HEK293 (cell line): ENCODE measurements at regions not wholly inside any gene's neighbourhood (a gene's known extent, or its start where the extent isn't known, plus 50 kb on each side); places are given as distances from the start of the nearest gene placed in this dataset.

Experiments used
- CTCF ChIA-PET: fragments of 350-600 bp; formaldehyde crosslinking; extraction: SDS; loops from one replicate; lab custom pipeline; 2021; ENCODE audit warnings: antibody characterized with exemption; lab: Yijun Ruan, JAX
- POLR2A ChIA-PET: fragments of 300-600 bp; formaldehyde crosslinking; extraction: SDS; loops from one replicate; lab custom pipeline; 2020; ENCODE audit warnings: antibody characterized with exemption, inconsistent platforms; lab: Yijun Ruan, JAX
- H3K27ac ChIP-seq: fragments of 200-500 bp; sonication (Bioruptor generic); 2 replicates; pipeline ENCODE4 v1.5.1; 2014; ENCODE audit warnings: low read depth, low read length, control low read depth, inconsistent platforms; ENCODE audit errors: extremely low read depth
- H3K36me3 ChIP-seq, 2 experiments: fragments of 200-500 bp in 1 of 2; sonication (Bioruptor generic) in 1 of 2; 1 replicate in 1 of 2; 2 replicates in 1 of 2; pipeline ENCODE4 v1.5.1; 2014 to 2017; ENCODE audit warnings: inconsistent platforms in 2 of 2, low read length in 2 of 2; ENCODE audit not compliant: control insufficient read depth in 2 of 2, insufficient read depth in 1 of 2
- H3K4me1 ChIP-seq: fragments of 200-500 bp; sonication (Bioruptor generic); 2 replicates; pipeline ENCODE4 v1.5.1; 2014; ENCODE audit warnings: mild to moderate bottlenecking, low read length, inconsistent platforms; ENCODE audit not compliant: control insufficient read depth, insufficient read depth
- H3K4me3 ChIP-seq: 2 replicates; pipeline ENCODE4 v1.5.1; 2011; ENCODE audit warnings: low read depth, mild to moderate bottlenecking, control low read depth, low read length, moderate library complexity
- H3K9me3 ChIP-seq: fragments of 200-500 bp; sonication (Bioruptor generic); 2 replicates; pipeline ENCODE4 v1.5.1; 2014; ENCODE audit warnings: low read depth, low read length, inconsistent platforms; ENCODE audit not compliant: control insufficient read depth, insufficient read depth
- BCL11B ChIP-seq: fragments of 450-650 bp; formaldehyde crosslinking; IDR thresholded peaks from 2 replicates; pipeline ENCODE4 v1.5.1; 2016; ENCODE audit warnings: low read depth, missing biosample characterization, missing genetic modification characterization
- EGR2 ChIP-seq: fragments of 450-650 bp; formaldehyde crosslinking; IDR thresholded peaks from 2 replicates; pipeline ENCODE4 v1.5.1; 2016; ENCODE audit warnings: low read depth, missing biosample characterization, missing genetic modification characterization
- OVOL3 ChIP-seq: fragments of 450-650 bp; formaldehyde crosslinking; IDR thresholded peaks from 2 replicates; pipeline ENCODE4 v1.5.1; 2016; ENCODE audit warnings: missing biosample characterization, missing genetic modification characterization
- TCF7L2 ChIP-seq: IDR thresholded peaks from 2 replicates; pipeline ENCODE4 v1.6.1; 2011; ENCODE audit warnings: low read depth, mild to moderate bottlenecking, inconsistent platforms, low read length, moderate library complexity, borderline replicate concordance
- WT1 ChIP-seq: fragments of 450-650 bp; formaldehyde crosslinking; IDR thresholded peaks from 2 replicates; pipeline ENCODE4 v1.5.1; 2016; ENCODE audit warnings: missing biosample characterization, missing genetic modification characterization
- ZFP3 ChIP-seq: fragments of 450-650 bp; formaldehyde crosslinking; IDR thresholded peaks from 2 replicates; pipeline ENCODE4 v1.5.1; 2016; ENCODE audit warnings: low read depth, missing biosample characterization, missing genetic modification characterization
- ZNF10 ChIP-seq: fragments of 450-650 bp; formaldehyde crosslinking; IDR thresholded peaks from 2 replicates; pipeline ENCODE4 v1.5.1; 2017; ENCODE audit warnings: missing biosample characterization, missing genetic modification characterization
- ZNF132 ChIP-seq: fragments of 450-650 bp; formaldehyde crosslinking; IDR thresholded peaks from 2 replicates; pipeline ENCODE4 v1.5.1; 2017; ENCODE audit warnings: missing biosample characterization, missing genetic modification characterization, borderline replicate concordance
- ZNF157 ChIP-seq: fragments of 450-650 bp; formaldehyde crosslinking; IDR thresholded peaks from 2 replicates; pipeline ENCODE4 v1.5.1; 2016; ENCODE audit warnings: missing biosample characterization, missing genetic modification characterization
- ZNF341 ChIP-seq: fragments of 450-650 bp; formaldehyde crosslinking; IDR thresholded peaks from 2 replicates; pipeline ENCODE4; 2016; ENCODE audit warnings: low read depth, missing biosample characterization, missing genetic modification characterization
- ZNF404 ChIP-seq: fragments of 450-650 bp; formaldehyde crosslinking; IDR thresholded peaks from 2 replicates; pipeline ENCODE4 v1.5.1; 2017; ENCODE audit warnings: missing biosample characterization, missing genetic modification characterization
- ZNF549 ChIP-seq: fragments of 450-650 bp; IDR thresholded peaks from 2 replicates; pipeline ENCODE4 v1.5.1; 2018; ENCODE audit warnings: missing biosample characterization, missing genetic modification characterization, mild to moderate bottlenecking, inconsistent platforms, moderate library complexity
- ZNF600 ChIP-seq: fragments of 450-650 bp; formaldehyde crosslinking; IDR thresholded peaks from 2 replicates; pipeline ENCODE4 v1.5.1; 2016; ENCODE audit warnings: missing biosample characterization, missing genetic modification characterization
- ZNF623 ChIP-seq: fragments of 450-650 bp; formaldehyde crosslinking; IDR thresholded peaks from 2 replicates; pipeline ENCODE4 v1.5.1; 2016; ENCODE audit warnings: missing biosample characterization, missing genetic modification characterization
- ZNF629 ChIP-seq: fragments of 450-650 bp; formaldehyde crosslinking; IDR thresholded peaks from 2 replicates; pipeline ENCODE4 v1.5.1; 2017; ENCODE audit warnings: missing biosample characterization, missing genetic modification characterization
- ZNF654 ChIP-seq: fragments of 450-650 bp; formaldehyde crosslinking; IDR thresholded peaks from 2 replicates; pipeline ENCODE4 v1.5.1; 2016; ENCODE audit warnings: low read depth, missing biosample characterization, missing genetic modification characterization
- ZNF670 ChIP-seq: fragments of 450-650 bp; formaldehyde crosslinking; IDR thresholded peaks from 2 replicates; pipeline ENCODE4 v1.5.1; 2016; ENCODE audit warnings: missing biosample characterization, missing genetic modification characterization, low read depth
- ZNF747 ChIP-seq: fragments of 450-650 bp; formaldehyde crosslinking; IDR thresholded peaks from 2 replicates; pipeline ENCODE4 v1.5.1; 2016; ENCODE audit warnings: missing biosample characterization, missing genetic modification characterization
- ZNF837 ChIP-seq: fragments of 450-650 bp; formaldehyde crosslinking; IDR thresholded peaks from 2 replicates; pipeline ENCODE4 v1.5.1; 2016; ENCODE audit warnings: missing biosample characterization, missing genetic modification characterization
- ZSCAN4 ChIP-seq: fragments of 450-650 bp; formaldehyde crosslinking; IDR thresholded peaks from 2 replicates; pipeline ENCODE4 v1.5.1; 2017; ENCODE audit warnings: missing biosample characterization, missing genetic modification characterization

DNA sequence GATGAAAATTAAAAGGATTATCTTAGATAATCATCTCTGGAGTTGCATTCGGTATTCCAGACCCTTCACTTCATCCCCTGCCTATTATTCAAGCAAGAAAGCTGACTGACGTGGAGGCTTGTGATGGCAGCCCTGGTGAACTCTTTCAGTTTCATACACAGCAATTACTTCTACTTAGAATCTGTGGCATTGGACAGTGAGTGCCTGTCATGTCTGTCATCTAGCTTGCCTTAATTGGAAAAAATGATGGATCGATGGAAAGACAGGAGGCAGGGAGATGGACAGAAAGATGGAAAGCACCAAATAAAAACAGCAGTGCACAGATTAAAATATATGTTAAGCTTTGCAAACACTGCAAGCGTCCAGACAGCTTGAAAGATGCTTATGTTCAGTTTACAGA is 1371.0 kb upstream of the CDH6 start:
- ChIA-PET CTCF (no interaction called here), POLR2A (no interaction called here)
- TF ChIP-seq TCF7L2 (no peak), ZNF132 (tag by site-specific recombination) (no peak), EGR2 (no peak), ZNF837 (no peak), ZNF654 (no peak), ZNF157 (tag by site-specific recombination) (no peak), ZNF629 (tag by site-specific recombination) (no peak), OVOL3 (tag by site-specific recombination) (no peak), ZNF404 (tag by site-specific recombination) (no peak)
- Histone ChIP-seq H3K9me3 (no peaks in the 10 kb centered on the region), H3K4me3 (no peak overlapping the region), H3K4me1 (no peaks in the 10 kb centered on the region), H3K27ac (no peak overlapping the region), H3K36me3 (no peaks in the 10 kb centered on the region)

- Histone ChIP-seq H3K27ac (no peak overlapping the region), H3K36me3 (no peaks in the 10 kb centered on the region), H3K4me1 (no peaks in the 10 kb centered on the region), H3K4me3 (no peak overlapping the region), H3K9me3 (no peaks in the 10 kb centered on the region)
- TF ChIP-seq ZNF549 (tag by site-specific recombination) (no peak), ZNF623 (no peak), WT1 (tag by site-specific recombination) (no peak), ZNF747 (tag by site-specific recombination) (no peak), ZNF670 (tag by site-specific recombination) (no peak)
- ChIA-PET CTCF (no interaction called here), POLR2A (no interaction called here)
Observed at GRCh38 chr5:29811914-29812679, 1381.4 kb upstream of the CDH6 start.

DNA sequence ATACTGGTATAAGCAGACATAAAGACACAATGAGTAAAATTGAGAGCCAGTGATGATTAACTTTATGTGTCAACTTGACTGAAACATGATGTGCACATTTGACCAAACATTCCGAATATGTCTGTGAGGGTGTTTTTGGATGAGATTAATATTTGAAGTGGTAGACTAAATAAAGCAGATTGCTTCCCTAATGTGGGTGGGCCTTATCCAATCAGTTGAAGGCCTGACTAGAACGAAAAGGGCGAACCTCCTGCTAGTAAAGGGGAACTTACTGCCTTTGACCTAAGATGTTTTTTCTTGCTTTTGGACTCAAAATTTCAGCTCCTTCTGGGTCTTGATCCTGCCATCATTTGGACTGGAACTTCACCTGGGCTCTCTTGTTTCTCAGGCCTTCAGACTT is 1387.7 kb upstream of the CDH6 start:
- ChIA-PET POLR2A (no interaction called here), CTCF (no interaction called here)
- Histone ChIP-seq H3K36me3 (no peaks in the 10 kb centered on the region), H3K4me1 (no peaks in the 10 kb centered on the region), H3K27ac (no peak overlapping the region), H3K9me3 (no peaks in the 10 kb centered on the region)
- TF ChIP-seq BCL11B (tag by site-specific recombination) (no peak), ZNF10 (tag by site-specific recombination) (peak; percentile 96)
- TF ChIP-seq, all 188 proteins: peak for 1
- H3K4me3 ChIP-seq, result no peak overlapping the region

- H3K36me3 ChIP-seq, result no peaks in the 10 kb centered on the region
- H3K4me1 ChIP-seq, result no peaks in the 10 kb centered on the region
- CTCF ChIA-PET, result interaction anchor here (0.6 kb wide), 1 partner anchor 146 kb away, joined by 3 read pairs; no protein-coding TSS in a partner anchor
- no peak overlapping the region for H3K4me3 ChIP-seq
- POLR2A ChIA-PET, result no interaction called here
- no peak overlapping the region for H3K27ac ChIP-seq
- no peaks in the 10 kb centered on the region for H3K9me3 ChIP-seq
- TF ChIP-seq ZNF600 (no peak), ZFP3 (tag by site-specific recombination) (no peak), ZNF341 (tag by site-specific recombination) (no peak), ZSCAN4 (tag by site-specific recombination) (no peak)
Observed at GRCh38 chr5:29800752-29801151, 1392.7 kb upstream of the CDH6 start.
